HT1080 (cell line): ENCODE measurements at regions not wholly inside any gene's neighbourhood (a gene's known extent, or its start where the extent isn't known, plus 50 kb on each side); places are given as distances from the start of the nearest gene placed in this dataset.
"Not testable (repeated sequence)": the region's sequence is repeated elsewhere in the genome, so short reads cannot be mapped to it uniquely, and the experiment has no call there.

Experiments
- DNase-seq: peaks from one replicate; pipeline ENCODE4 v3.0.0-alpha.2; 2015; ENCODE audit warnings: low read depth

- no peak for DNase-seq
Measured at GRCh38 chr6:10180138-10181074, 234.5 kb downstream of the TFAP2A start.

- peak; percentile 61 for DNase-seq
Measured at GRCh38 chr6:10177704-10178103, 237.2 kb downstream of the TFAP2A start.

- DNase-seq: no peak
Measured at GRCh38 chr6:10175362-10175761, 239.5 kb downstream of the TFAP2A start.

GRCh38 chr6:10174761-10175160, 240.1 kb downstream of the TFAP2A start:
- DNase-seq: no peak

GRCh38 chr6:10174056-10174455, 240.8 kb downstream of the TFAP2A start:
- no peak for DNase-seq

GRCh38 chr6:10171706-10172105, 243.2 kb downstream of the TFAP2A start:
- DNase-seq: not testable (repeated sequence)

- no peak for DNase-seq
Measured at GRCh38 chr6:10170816-10171215, 244.1 kb downstream of the TFAP2A start.

GRCh38 chr6:10166031-10166430, 248.8 kb downstream of the TFAP2A start:
- no peak for DNase-seq

GRCh38 chr6:10163203-10163962, 251.5 kb downstream of the TFAP2A start:
- no peak for DNase-seq

GRCh38 chr6:10156875-10157274, 258.0 kb downstream of the TFAP2A start:
- no peak for DNase-seq

- no peak for DNase-seq
Measured at GRCh38 chr6:10154251-10154650, 260.6 kb downstream of the TFAP2A start.

GRCh38 chr6:10151144-10151915, 263.5 kb downstream of the TFAP2A start:
- DNase-seq: peak; percentile 5

GRCh38 chr6:10149603-10150002, 265.3 kb downstream of the TFAP2A start:
- DNase-seq: no peak

GRCh38 chr6:10146715-10147451, 268.0 kb downstream of the TFAP2A start:
- DNase-seq: peak; percentile 50

GRCh38 chr6:10144772-10145171, 270.1 kb downstream of the TFAP2A start:
- DNase-seq: no peak

- no peak for DNase-seq
Measured at GRCh38 chr6:10141746-10142443, 273.0 kb downstream of the TFAP2A start.

- DNase-seq: peak; percentile 21
Measured at GRCh38 chr6:10140824-10141223, 274.1 kb downstream of the TFAP2A start.

GRCh38 chr6:10140136-10140535, 274.7 kb downstream of the TFAP2A start:
- DNase-seq: no peak

- DNase-seq: peak; percentile 73
Measured at GRCh38 chr6:10138917-10139316, 276.0 kb downstream of the TFAP2A start.

- DNase-seq: no peak
Measured at GRCh38 chr6:10136636-10137035, 278.2 kb downstream of the TFAP2A start.
